WTC11 (cell line): ENCODE measurements at regions not wholly inside any gene's neighbourhood (a gene's known extent, or its start where the extent isn't known, plus 50 kb on each side); places are given as distances from the start of the nearest gene placed in this dataset.

Experiments
- ATAC-seq: fragments of 200-7000 bp; cut with Tn5 transposase; 2 replicates; pipeline ENCODE4 v1.10.0; 2021; ENCODE audit warnings: mild to moderate bottlenecking, moderate library complexity
- CTCF ChIA-PET: fragments of 300-600 bp; sonication (Branson Sonifier 250); formaldehyde crosslinking; loops from one replicate; lab custom pipeline; 2021; ENCODE audit warnings: antibody characterized with exemption; lab: Charles Lee
- POLR2A ChIA-PET: fragments of 350-600 bp; sonication (Branson Sonifier 250); formaldehyde crosslinking; loops from one replicate; lab custom pipeline; 2021; ENCODE audit warnings: antibody characterized with exemption; lab: Charles Lee
- DNase-seq: peaks from one replicate; pipeline ENCODE4 v3.0.0; 2021; ENCODE audit warnings: low spot score
- H3K27ac Mint-ChIP-seq: 2 replicates; pipeline ENCODE4 v1.8.0; 2021; ENCODE audit warnings: mixed read lengths
- H3K27me3 Mint-ChIP-seq: 2 replicates; pipeline ENCODE4 v1.8.0; 2021; ENCODE audit warnings: low read depth, mild to moderate bottlenecking, moderate library complexity, mixed read lengths
- H3K36me3 Mint-ChIP-seq: 2 replicates; pipeline ENCODE4 v1.8.0; 2021; ENCODE audit warnings: mixed read lengths
- H3K4me1 Mint-ChIP-seq: 2 replicates; pipeline ENCODE4 v1.8.0; 2022; ENCODE audit warnings: mixed read lengths
- H3K4me3 Mint-ChIP-seq: 2 replicates; pipeline ENCODE4 v1.8.0; 2021; ENCODE audit warnings: mild to moderate bottlenecking, moderate library complexity, mixed read lengths
- H3K9me3 Mint-ChIP-seq: 2 replicates; pipeline ENCODE4 v1.8.0; 2021; ENCODE audit warnings: mixed read lengths
- CREB1 ChIP-seq: sonication (generic); formaldehyde crosslinking; IDR thresholded peaks from 2 replicates; pipeline ENCODE4 v1.8.0; 2023; ENCODE audit warnings: mild to moderate bottlenecking, missing genetic modification reagents
- ETV6 ChIP-seq: sonication (generic); formaldehyde crosslinking; IDR thresholded peaks from 2 replicates; pipeline ENCODE4 v1.8.1; 2022; ENCODE audit warnings: mild to moderate bottlenecking, missing genetic modification reagents
- FOXJ3 ChIP-seq: sonication (generic); formaldehyde crosslinking; IDR thresholded peaks from 2 replicates; pipeline ENCODE4 v1.9.0; 2021; ENCODE audit warnings: missing genetic modification reagents, mild to moderate bottlenecking, borderline replicate concordance
- FOXK1 ChIP-seq: sonication (generic); formaldehyde crosslinking; IDR thresholded peaks from 2 replicates; pipeline ENCODE4 v1.8.0; 2022; ENCODE audit warnings: mild to moderate bottlenecking, moderate library complexity, missing genetic modification reagents
- FOXP1 ChIP-seq: sonication (generic); formaldehyde crosslinking; IDR thresholded peaks from 2 replicates; pipeline ENCODE4 v1.8.0; 2022; ENCODE audit warnings: missing genetic modification reagents, mild to moderate bottlenecking, moderate library complexity, borderline replicate concordance
- MAX ChIP-seq: sonication (generic); formaldehyde crosslinking; IDR thresholded peaks from 2 replicates; pipeline ENCODE4 v1.8.0; 2022; ENCODE audit warnings: mild to moderate bottlenecking, missing genetic modification reagents
- NFE2L1 ChIP-seq: sonication (generic); formaldehyde crosslinking; IDR thresholded peaks from 2 replicates; pipeline ENCODE4 v1.8.1; 2023; ENCODE audit warnings: missing genetic modification reagents
- NFYB ChIP-seq: sonication (generic); formaldehyde crosslinking; conservative IDR thresholded peaks from 2 replicates; pipeline ENCODE4 v1.8.0; 2022; ENCODE audit warnings: low read depth, missing genetic modification reagents
- NR1H2 ChIP-seq: sonication (generic); formaldehyde crosslinking; IDR thresholded peaks from 2 replicates; pipeline ENCODE4 v1.9.0; 2021; ENCODE audit warnings: mild to moderate bottlenecking, moderate library complexity, missing genetic modification reagents
- TCF7 ChIP-seq: sonication (generic); formaldehyde crosslinking; IDR thresholded peaks from 2 replicates; pipeline ENCODE4 v1.8.0; 2022; ENCODE audit warnings: mild to moderate bottlenecking, low read depth, missing genetic modification reagents, moderate library complexity
- TEAD1 ChIP-seq: sonication (generic); formaldehyde crosslinking; IDR thresholded peaks from 2 replicates; pipeline ENCODE4 v1.8.0; 2022; ENCODE audit warnings: mild to moderate bottlenecking, missing genetic modification reagents
- ZBTB21 ChIP-seq: sonication (generic); formaldehyde crosslinking; IDR thresholded peaks from 2 replicates; pipeline ENCODE4 v1.8.1; 2023; ENCODE audit warnings: mild to moderate bottlenecking, missing genetic modification reagents, borderline replicate concordance
- ZNF138 ChIP-seq: sonication (generic); formaldehyde crosslinking; conservative IDR thresholded peaks from 2 replicates; pipeline ENCODE4 v1.8.1; 2022; ENCODE audit warnings: mild to moderate bottlenecking, moderate library complexity, missing genetic modification reagents
- ZNF396 ChIP-seq: fragments of 250-450 bp; sonication (Bioruptor Pico); IDR thresholded peaks from 2 replicates; pipeline ENCODE4 v1.8.0; 2021; ENCODE audit warnings: mild to moderate bottlenecking, moderate library complexity, borderline replicate concordance
- ZNF532 ChIP-seq: fragments of 250-450 bp; sonication (Bioruptor Pico); IDR thresholded peaks from 2 replicates; pipeline ENCODE4 v1.9.0; 2021; ENCODE audit warnings: mild to moderate bottlenecking, borderline replicate concordance
- TF ChIP-seq, protein P1 (sequence below): sonication (generic); formaldehyde crosslinking; IDR thresholded peaks from 2 replicates; pipeline ENCODE4 v1.8.1; 2023; ENCODE audit warnings: mild to moderate bottlenecking, missing genetic modification reagents
- TF ChIP-seq, protein P2 (sequence below): fragments of 250-450 bp; sonication (Bioruptor Pico); IDR thresholded peaks from 2 replicates; pipeline ENCODE4 v2.1.2; 2022; ENCODE audit warnings: mild to moderate bottlenecking, moderate library complexity
- TF ChIP-seq, protein P3 (sequence below): sonication (generic); formaldehyde crosslinking; IDR thresholded peaks from 2 replicates; pipeline ENCODE4 v1.8.1; 2023; ENCODE audit warnings: mild to moderate bottlenecking, missing genetic modification reagents, borderline replicate concordance

DNA sequence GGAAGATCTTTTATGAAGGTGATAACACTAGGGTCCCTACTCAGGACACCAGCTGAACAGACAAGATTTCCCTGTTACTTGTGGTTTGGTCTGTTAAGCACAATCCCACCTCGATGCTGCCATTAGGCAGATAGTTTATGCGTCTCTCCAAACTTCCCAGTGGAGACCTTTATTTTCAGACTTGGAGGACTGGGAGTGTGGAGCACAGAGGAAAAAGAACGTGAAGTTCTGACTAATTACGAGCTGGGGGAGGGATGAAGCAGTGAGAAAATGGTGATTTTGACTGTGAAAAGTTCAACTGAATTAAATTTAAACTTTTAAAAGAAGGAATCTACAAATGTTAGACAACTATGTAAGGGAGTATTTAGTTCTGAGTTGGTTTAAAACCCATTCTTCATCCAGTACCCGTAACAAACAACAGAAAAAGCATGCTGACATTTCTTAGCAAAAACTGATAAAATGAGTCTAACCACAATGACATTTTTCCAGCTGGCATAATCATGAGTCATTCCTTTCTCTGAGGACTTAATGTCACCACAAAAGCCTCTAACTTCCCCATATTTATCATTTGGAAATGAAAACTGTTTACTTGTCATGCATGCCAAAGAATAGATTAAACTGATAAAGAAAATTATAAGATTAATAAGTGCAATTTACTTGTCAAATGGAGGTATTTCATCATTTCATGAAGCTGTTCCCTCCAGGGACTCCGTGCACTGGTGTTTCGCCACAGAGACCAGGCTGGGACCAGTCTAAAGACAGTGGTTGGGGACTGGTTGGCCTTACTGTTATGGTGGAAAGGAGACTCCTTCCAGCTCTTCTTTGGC is 113.3 kb upstream of the SSTR4 start:
- POLR2A ChIA-PET: interaction anchor here (0.6 kb wide), 1 partner anchor 36 kb away, joined by 3 read pairs; no protein-coding TSS in a partner anchor
- H3K36me3 Mint-ChIP-seq: no peaks in the 10 kb centered on the region

More for the DNA sequence above, 113.3 kb upstream of the SSTR4 start:
- no peaks in the 10 kb centered on the region for H3K9me3 Mint-ChIP-seq
- no peak for ATAC-seq
- H3K4me1 Mint-ChIP-seq: peaks cover 12% of the 10 kb centered on the region
- DNase-seq: no peak
- CTCF ChIA-PET: no interaction called here
- H3K27me3 Mint-ChIP-seq: no peaks in the 10 kb centered on the region; the same call in 1 of the 2 replicates
- H3K4me3 Mint-ChIP-seq: no peak overlapping the region
- no peak overlapping the region for H3K27ac Mint-ChIP-seq
- no peak for TF ChIP-seq TCF7 (CRISPR knock-in tag)
- no peak for TF ChIP-seq ZNF138 (CRISPR knock-in tag)
- no peak for TF ChIP-seq NR1H2
- TF ChIP-seq ZNF396 (CRISPR knock-in tag): no peak
- TF ChIP-seq FOXK1 (CRISPR knock-in tag): no peak
- TF ChIP-seq, protein P1, sequence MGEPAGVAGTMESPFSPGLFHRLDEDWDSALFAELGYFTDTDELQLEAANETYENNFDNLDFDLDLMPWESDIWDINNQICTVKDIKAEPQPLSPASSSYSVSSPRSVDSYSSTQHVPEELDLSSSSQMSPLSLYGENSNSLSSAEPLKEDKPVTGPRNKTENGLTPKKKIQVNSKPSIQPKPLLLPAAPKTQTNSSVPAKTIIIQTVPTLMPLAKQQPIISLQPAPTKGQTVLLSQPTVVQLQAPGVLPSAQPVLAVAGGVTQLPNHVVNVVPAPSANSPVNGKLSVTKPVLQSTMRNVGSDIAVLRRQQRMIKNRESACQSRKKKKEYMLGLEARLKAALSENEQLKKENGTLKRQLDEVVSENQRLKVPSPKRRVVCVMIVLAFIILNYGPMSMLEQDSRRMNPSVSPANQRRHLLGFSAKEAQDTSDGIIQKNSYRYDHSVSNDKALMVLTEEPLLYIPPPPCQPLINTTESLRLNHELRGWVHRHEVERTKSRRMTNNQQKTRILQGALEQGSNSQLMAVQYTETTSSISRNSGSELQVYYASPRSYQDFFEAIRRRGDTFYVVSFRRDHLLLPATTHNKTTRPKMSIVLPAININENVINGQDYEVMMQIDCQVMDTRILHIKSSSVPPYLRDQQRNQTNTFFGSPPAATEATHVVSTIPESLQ (CRISPR knock-in tag): no peak
- TF ChIP-seq ZNF532 (CRISPR knock-in tag): no peak
- TF ChIP-seq NFE2L1 (CRISPR knock-in tag): no peak
- no peak for TF ChIP-seq FOXJ3 (CRISPR knock-in tag)
- no peak for TF ChIP-seq MAX (CRISPR knock-in tag)
- TF ChIP-seq NFYB (CRISPR knock-in tag): no peak
- no peak for TF ChIP-seq FOXP1 (CRISPR knock-in tag)
- TF ChIP-seq ZBTB21: no peak
- TF ChIP-seq, protein P2, sequence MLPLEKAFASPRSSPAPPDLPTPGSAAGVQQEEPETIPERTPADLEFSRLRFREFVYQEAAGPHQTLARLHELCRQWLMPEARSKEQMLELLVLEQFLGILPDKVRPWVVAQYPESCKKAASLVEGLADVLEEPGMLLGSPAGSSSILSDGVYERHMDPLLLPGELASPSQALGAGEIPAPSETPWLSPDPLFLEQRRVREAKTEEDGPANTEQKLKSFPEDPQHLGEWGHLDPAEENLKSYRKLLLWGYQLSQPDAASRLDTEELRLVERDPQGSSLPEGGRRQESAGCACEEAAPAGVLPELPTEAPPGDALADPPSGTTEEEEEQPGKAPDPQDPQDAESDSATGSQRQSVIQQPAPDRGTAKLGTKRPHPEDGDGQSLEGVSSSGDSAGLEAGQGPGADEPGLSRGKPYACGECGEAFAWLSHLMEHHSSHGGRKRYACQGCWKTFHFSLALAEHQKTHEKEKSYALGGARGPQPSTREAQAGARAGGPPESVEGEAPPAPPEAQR: no peak
- TF ChIP-seq TEAD1 (CRISPR knock-in tag): no peak
- TF ChIP-seq, protein P3, sequence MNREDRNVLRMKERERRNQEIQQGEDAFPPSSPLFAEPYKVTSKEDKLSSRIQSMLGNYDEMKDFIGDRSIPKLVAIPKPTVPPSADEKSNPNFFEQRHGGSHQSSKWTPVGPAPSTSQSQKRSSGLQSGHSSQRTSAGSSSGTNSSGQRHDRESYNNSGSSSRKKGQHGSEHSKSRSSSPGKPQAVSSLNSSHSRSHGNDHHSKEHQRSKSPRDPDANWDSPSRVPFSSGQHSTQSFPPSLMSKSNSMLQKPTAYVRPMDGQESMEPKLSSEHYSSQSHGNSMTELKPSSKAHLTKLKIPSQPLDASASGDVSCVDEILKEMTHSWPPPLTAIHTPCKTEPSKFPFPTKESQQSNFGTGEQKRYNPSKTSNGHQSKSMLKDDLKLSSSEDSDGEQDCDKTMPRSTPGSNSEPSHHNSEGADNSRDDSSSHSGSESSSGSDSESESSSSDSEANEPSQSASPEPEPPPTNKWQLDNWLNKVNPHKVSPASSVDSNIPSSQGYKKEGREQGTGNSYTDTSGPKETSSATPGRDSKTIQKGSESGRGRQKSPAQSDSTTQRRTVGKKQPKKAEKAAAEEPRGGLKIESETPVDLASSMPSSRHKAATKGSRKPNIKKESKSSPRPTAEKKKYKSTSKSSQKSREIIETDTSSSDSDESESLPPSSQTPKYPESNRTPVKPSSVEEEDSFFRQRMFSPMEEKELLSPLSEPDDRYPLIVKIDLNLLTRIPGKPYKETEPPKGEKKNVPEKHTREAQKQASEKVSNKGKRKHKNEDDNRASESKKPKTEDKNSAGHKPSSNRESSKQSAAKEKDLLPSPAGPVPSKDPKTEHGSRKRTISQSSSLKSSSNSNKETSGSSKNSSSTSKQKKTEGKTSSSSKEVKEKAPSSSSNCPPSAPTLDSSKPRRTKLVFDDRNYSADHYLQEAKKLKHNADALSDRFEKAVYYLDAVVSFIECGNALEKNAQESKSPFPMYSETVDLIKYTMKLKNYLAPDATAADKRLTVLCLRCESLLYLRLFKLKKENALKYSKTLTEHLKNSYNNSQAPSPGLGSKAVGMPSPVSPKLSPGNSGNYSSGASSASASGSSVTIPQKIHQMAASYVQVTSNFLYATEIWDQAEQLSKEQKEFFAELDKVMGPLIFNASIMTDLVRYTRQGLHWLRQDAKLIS: no peak
- no peak for TF ChIP-seq ETV6
- TF ChIP-seq CREB1: no peak
- TF ChIP-seq, all 79 proteins: peak for 0
